Pancreas (tissue), 10 donors: ENCODE measurements at regions not wholly inside any gene's neighbourhood (a gene's known extent, or its start where the extent isn't known, plus 50 kb on each side); places are given as distances from the start of the nearest gene placed in this dataset.

Experiments used
- ATAC-seq, 4 donors: fragments of 200-7000 bp; cut with Tn5 transposase; one replicate each; pipeline versions ENCODE4 v1.8.0 to v1.9.1; 2020; ENCODE audit warnings: mild to moderate bottlenecking in 4 of 4, moderate library complexity in 4 of 4
- DNase-seq, 6 donors: peaks; one replicate each; pipeline ENCODE4 v3.0.0-alpha.2; 2020
- FAIRE-seq: peaks from 2 replicates; lab custom pipeline; 2012; peaks lifted over from hg19 to GRCh38; lab: Jason Lieb, UNC
- H3K27ac ChIP-seq, 4 donors: fragments of 200-600 bp; sonication (generic); 1 replicate in 3 of 4; 2 replicates in 1 of 4; pipeline versions ENCODE4 v1.5.0 to v1.8.0; 2020
- H3K27me3 ChIP-seq, 4 donors: fragments of 200-600 bp; one replicate each; pipeline ENCODE4 v1.8.0; 2021
- H3K36me3 ChIP-seq, 3 donors: fragments of 200-600 bp; sonication (generic) in 1 of 3; one replicate each; pipeline versions ENCODE4 v1.5.0 to v1.8.0; 2020 to 2021
- H3K4me1 ChIP-seq, 3 donors: fragments of 200-600 bp; one replicate each; pipeline ENCODE4 v1.8.0; 2021
- H3K4me3 ChIP-seq, 4 donors: fragments of 200-600 bp; sonication (generic) in 2 of 4; one replicate each; pipeline versions ENCODE4 v1.5.0 to v1.8.0; 2020 to 2021
- H3K9me3 ChIP-seq, 4 donors: fragments of 200-600 bp; one replicate each; pipeline ENCODE4 v1.8.0; 2021
- CTCF ChIP-seq, 4 donors: fragments of 200-600 bp; sonication (generic) in 3 of 4; IDR thresholded peaks; one replicate each; pipeline versions ENCODE4 v1.5.0 to v1.8.0; 2021; ENCODE audit warnings: antibody characterized with exemption in 4 of 4
- WGBS, 2 donors: extraction: QIAGEN DNeasy Blood & Tissue Kit; methylation state at CpG; one replicate each; pipeline ENCODE4 v1.1.7; 2013; 5-methylcytosine and 5-hydroxymethylcytosine counted together
- intact Hi-C, 3 donors: fragments of 100-400 bp; cut with DNase I; formaldehyde crosslinking; loops; one replicate each; pipeline versions ENCODE4 v1.11.1 to v1.14.2; 2022
- donor health status: healthy with polysubstance abuse.
- donor health status: DM: no; HTN: no; CAD: no; lungs with moderate emphysema.
- donor health status: DM: no; HTN: no; CAD: no.
- donor health status: control.
- donor health status: control.
- donor health status: Bipolar disorder and iron deficiency.
- donor health status: DM: yes; HTN: yes; CAD: no.
- donor health status: DM: no; HTN: no; CAD: no.
- donor health status: DM: no; HTN: no; CAD: no.
- donor health status: DM: yes; HTN: yes; CAD: no.

DNA sequence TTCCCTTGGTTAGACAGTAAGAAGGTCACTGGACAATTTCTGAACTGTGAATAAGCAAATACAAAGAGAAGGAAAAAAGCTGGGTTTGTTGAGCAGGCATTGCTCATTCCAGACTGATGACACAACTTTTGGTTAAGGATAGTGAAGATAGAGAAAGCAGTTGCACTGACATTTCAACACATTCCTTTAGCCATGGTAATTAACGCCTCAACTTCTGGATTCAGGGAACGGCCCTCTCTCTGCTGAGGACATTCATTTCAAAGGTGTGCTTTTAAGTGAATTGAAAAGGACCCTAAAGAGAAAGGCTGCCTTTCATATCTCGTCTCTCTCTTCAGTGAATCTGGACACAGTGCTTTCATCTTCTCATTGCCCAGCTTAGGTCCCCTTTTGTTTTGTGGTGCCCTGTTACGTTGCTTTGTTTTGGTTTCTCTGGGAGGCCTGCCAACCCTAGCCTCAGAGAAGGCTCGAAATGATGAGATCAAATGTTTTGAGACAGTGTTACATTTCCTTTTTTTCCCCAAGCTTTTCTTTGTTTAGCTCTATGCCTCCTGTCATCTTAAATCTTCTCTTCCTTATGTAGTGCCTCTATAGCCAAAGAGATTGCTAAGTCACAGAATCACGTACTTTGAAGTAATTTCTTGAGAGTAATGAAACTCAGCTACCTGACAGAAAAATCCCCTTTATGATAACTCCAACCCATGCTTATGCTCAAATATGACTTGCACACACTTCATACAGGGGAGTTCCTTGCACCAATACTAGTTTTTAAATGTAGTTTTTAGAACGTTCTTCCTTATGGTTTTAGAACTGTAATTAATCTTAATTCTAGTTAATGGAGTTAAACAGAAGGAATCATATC lies 94.4 kb upstream of the IFNE start:
- FAIRE-seq (no peak), ATAC-seq (peak in 2 of 4 donors; percentile 46 to 71), DNase-seq (no peak)
- intact Hi-C loops: loop anchor here in 1 of 3 donors (10.0 kb wide), 1 partner anchor 182 kb away; no protein-coding TSS in a partner anchor
- 41 to 54% methylated on average over 7 of the region's 7 CpGs for WGBS, 2 donors
- Histone ChIP-seq H3K27ac (no peak overlapping the region), H3K36me3 (no peaks in the 10 kb centered on the region), H3K4me3 (no peak overlapping the region), H3K9me3 (no peaks in the 10 kb centered on the region), H3K27me3 (peaks cover 0 to 2% (median 0%) of the 10 kb centered on the region in 4 donors), H3K4me1 (no peaks in the 10 kb centered on the region)
- no peak for TF ChIP-seq CTCF (IDR thresholded peaks at IDR 0.05)

DNA sequence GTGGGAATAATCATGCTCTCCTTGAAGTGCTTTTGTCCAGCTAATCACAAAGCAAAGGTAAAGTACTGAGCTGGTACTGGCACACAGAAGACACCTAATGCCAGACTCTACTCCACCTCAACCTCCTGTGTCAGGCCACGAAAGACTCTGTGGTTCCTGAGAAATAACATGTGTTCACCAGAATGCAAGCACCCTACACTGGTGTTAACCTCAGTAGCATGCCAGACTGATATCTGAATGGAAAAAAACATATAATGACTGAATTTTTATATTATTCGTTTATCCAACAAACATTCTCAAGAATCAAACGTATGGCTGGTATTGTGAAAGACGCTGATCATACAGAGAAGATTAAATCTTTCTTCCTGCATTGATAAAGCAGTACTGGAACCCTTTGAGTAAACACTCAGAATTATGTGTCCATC lies 97.1 kb upstream of the IFNE start:
- no peaks in the 10 kb centered on the region for H3K4me1 ChIP-seq
- no peaks in the 10 kb centered on the region for H3K27me3 ChIP-seq
- FAIRE-seq (no peak), ATAC-seq (no peak), DNase-seq (no peak)
- H3K9me3 ChIP-seq: no peaks in the 10 kb centered on the region
- TF ChIP-seq CTCF (IDR thresholded peaks at IDR 0.05): no peak
- H3K36me3 ChIP-seq: no peaks in the 10 kb centered on the region
- H3K4me3 ChIP-seq: no peak overlapping the region
- no peak overlapping the region for H3K27ac ChIP-seq
- intact Hi-C loops: loop anchor here in 1 of 3 donors (10.0 kb wide), 1 partner anchor 184 kb away; no protein-coding TSS in a partner anchor
- WGBS, 2 donors: 40 to 49% methylated on average over 4 of the region's 4 CpGs

- no peak for FAIRE-seq
- no peak for TF ChIP-seq CTCF (IDR thresholded peaks at IDR 0.05)
- no peaks in the 10 kb centered on the region for H3K36me3 ChIP-seq
- no peaks in the 10 kb centered on the region for H3K27me3 ChIP-seq
- 57 to 59% methylated on average over 1 of the region's 1 CpG for WGBS, 2 donors
- ATAC-seq: no peak
- H3K27ac ChIP-seq: no peak overlapping the region
- intact Hi-C loops: loop anchor here in 1 of 3 donors (10.0 kb wide), 1 partner anchor 185 kb away; no protein-coding TSS in a partner anchor
- DNase-seq: no peak
- H3K4me1 ChIP-seq: no peaks in the 10 kb centered on the region
- no peak overlapping the region for H3K4me3 ChIP-seq
- H3K9me3 ChIP-seq: no peaks in the 10 kb centered on the region
These were observed 97.6 kb upstream of the IFNE start for GRCh38 chr9:21579743-21580142.

GRCh38 chr9:21580636-21581378 lies 98.7 kb upstream of the IFNE start:
- 44 to 50% methylated on average over 12 of the region's 12 CpGs for WGBS, 2 donors
- ATAC-seq (no peak), DNase-seq (no peak), FAIRE-seq (no peak)
- intact Hi-C loops: no loop called here
- no peak overlapping the region for H3K4me3 ChIP-seq
- H3K9me3 ChIP-seq: no peaks in the 10 kb centered on the region
- no peaks in the 10 kb centered on the region for H3K27me3 ChIP-seq
- no peak overlapping the region for H3K27ac ChIP-seq
- H3K4me1 ChIP-seq: no peaks in the 10 kb centered on the region
- H3K36me3 ChIP-seq: no peaks in the 10 kb centered on the region
- TF ChIP-seq CTCF (IDR thresholded peaks at IDR 0.05): no peak
